ENCODE measurements at regions not wholly inside any gene's neighbourhood (a gene's known extent, or its start where the extent isn't known, plus 50 kb on each side); places are given as distances from the start of the nearest gene placed in this dataset.

GRCh38 chr3:36652104-36652503, 112.2 kb downstream of the DCLK3 start:
- Histone ChIP-seq H3K9me3 (ENCODE audit: control insufficient read depth in 4 of 4, low read length in 3 of 4) (no peaks in the 10 kb centered on the region), H3K4me3 (ENCODE audit: low read depth in 1 of 3, low read length in 3 of 3) (no peak overlapping the region), H3K27me3 (ENCODE audit: control insufficient read depth in 4 of 4, insufficient read depth in 4 of 4, low read length in 3 of 4) (peaks cover 0 to 6% (median 0%) of the 10 kb centered on the region in 4 donors), H3K9ac (ENCODE audit: low read depth in 1 of 2, low read length in 2 of 2) (no peak overlapping the region), H3K4me1 (ENCODE audit: control insufficient read depth in 4 of 4, insufficient read depth in 4 of 4, low read length in 3 of 4) (no peaks in the 10 kb centered on the region), H3K27ac (ENCODE audit: low read depth in 1 of 2, low read length in 2 of 2) (no peak overlapping the region), H3K36me3 (ENCODE audit: control insufficient read depth in 4 of 4, insufficient read depth in 3 of 4, low read depth in 1 of 4, low read length in 3 of 4) (no peaks in the 10 kb centered on the region)
- WGBS: 76% methylated on average over 1 of the region's 1 CpG
- no peak for TF ChIP-seq NR2F2 (IDR thresholded peaks at IDR 0.05)
- no peak for TF ChIP-seq ATF3 (IDR thresholded peaks at IDR 0.05)
- TF ChIP-seq YY1 (IDR thresholded peaks at IDR 0.05): no peak
- TF ChIP-seq ZBTB33 (IDR thresholded peaks at IDR 0.05): no peak
- TF ChIP-seq HNF4A (conservative IDR thresholded peaks at IDR 0.05): no peak
- TF ChIP-seq REST (IDR thresholded peaks at IDR 0.05): no peak
- TF ChIP-seq GABPA (IDR thresholded peaks at IDR 0.05 in 1 of 2, conservative IDR thresholded peaks at IDR 0.05 in 1 of 2): no peak
- no peak for TF ChIP-seq SP1 (IDR thresholded peaks at IDR 0.05)
- no peak for TF ChIP-seq MAX (IDR thresholded peaks at IDR 0.05)
- no peak for TF ChIP-seq EGR1 (IDR thresholded peaks at IDR 0.05; ENCODE audit: low read depth in 2 of 2)
- TF ChIP-seq FOXA1 (IDR thresholded peaks at IDR 0.05): no peak
- no peak for TF ChIP-seq RXRA (IDR thresholded peaks at IDR 0.05)
- no peak for TF ChIP-seq JUND (IDR thresholded peaks at IDR 0.05)
- TF ChIP-seq RAD21 (IDR thresholded peaks at IDR 0.05): no peak
- TF ChIP-seq CTCF (IDR thresholded peaks at IDR 0.05; ENCODE audit: low read depth, low read length, missing input control): no peak
- no peak for TF ChIP-seq FOXA2 (IDR thresholded peaks at IDR 0.05)
- no peak for TF ChIP-seq HNF4G (IDR thresholded peaks at IDR 0.05)
- DNase-seq (ENCODE audit: low spot score): no peak

- peaks cover 0 to 6% (median 0%) of the 10 kb centered on the region in 4 donors for H3K27me3 ChIP-seq (ENCODE audit: control insufficient read depth in 4 of 4, insufficient read depth in 4 of 4, low read length in 3 of 4)
- H3K9me3 ChIP-seq (ENCODE audit: control insufficient read depth in 4 of 4, low read length in 3 of 4): no peaks in the 10 kb centered on the region
- no peak overlapping the region for H3K9ac ChIP-seq (ENCODE audit: low read depth in 1 of 2, low read length in 2 of 2)
- H3K27ac ChIP-seq (ENCODE audit: low read depth in 1 of 2, low read length in 2 of 2): no peak overlapping the region
- no peaks in the 10 kb centered on the region for H3K4me1 ChIP-seq (ENCODE audit: control insufficient read depth in 4 of 4, insufficient read depth in 4 of 4, low read length in 3 of 4)
- no peaks in the 10 kb centered on the region for H3K36me3 ChIP-seq (ENCODE audit: control insufficient read depth in 4 of 4, insufficient read depth in 3 of 4, low read depth in 1 of 4, low read length in 3 of 4)
- no peak overlapping the region for H3K4me3 ChIP-seq (ENCODE audit: low read depth in 1 of 3, low read length in 3 of 3)
- DNase-seq (ENCODE audit: low spot score): no peak
- no peak for TF ChIP-seq GABPA (IDR thresholded peaks at IDR 0.05 in 1 of 2, conservative IDR thresholded peaks at IDR 0.05 in 1 of 2)
- peak; percentile 20 to 37 for TF ChIP-seq RXRA (IDR thresholded peaks at IDR 0.05)
- TF ChIP-seq TAF1 (conservative IDR thresholded peaks at IDR 0.05): no peak
Observed at GRCh38 chr3:36650271-36650671, 114.1 kb downstream of the DCLK3 start.
